Epithelial cell of prostate (primary cell): ENCODE measurements at regions not wholly inside any gene's neighbourhood (a gene's known extent, or its start where the extent isn't known, plus 50 kb on each side); places are given as distances from the start of the nearest gene placed in this dataset.
A peak's percentile ranks its signal among the peaks of the same experiment; 100 is the strongest.
"Not testable (repeated sequence)": the region's sequence is repeated elsewhere in the genome, so short reads cannot be mapped to it uniquely, and the experiment has no call there.

ENCODE experiments used
- DNase-seq: peaks from one replicate; pipeline ENCODE4 v3.0.0-alpha.2; 2011; ENCODE audit warnings: low read depth, low spot score
- H3K27ac ChIP-seq: fragments of 450-650 bp; 2 replicates; pipeline ENCODE4 v1.5.1; 2017; ENCODE audit warnings: mild to moderate bottlenecking

GRCh38 chr10:108362296-108362695 is 1197.8 kb upstream of the SORCS1 start:
- no peak for DNase-seq
- no peak overlapping the region for H3K27ac ChIP-seq

DNA sequence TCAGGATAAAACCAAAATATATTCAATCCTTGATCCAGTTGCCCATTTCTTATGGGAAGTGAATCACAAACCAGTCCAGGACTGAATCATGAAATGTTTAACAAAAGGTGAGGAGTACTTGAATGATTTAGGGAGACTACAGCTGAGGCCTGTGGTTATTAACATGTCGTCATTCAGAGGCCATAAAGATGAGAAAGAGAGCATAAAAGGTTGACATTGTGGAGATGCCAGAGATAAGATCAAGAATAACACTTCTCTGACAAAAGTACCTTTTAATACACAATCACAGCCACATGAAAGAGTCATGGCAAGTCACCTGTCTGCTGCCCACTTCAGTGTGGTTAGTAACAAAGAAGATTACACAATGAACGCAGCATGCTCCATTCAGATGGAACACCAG is 1195.7 kb upstream of the SORCS1 start:
- peak overlapping the region; percentile 81 for H3K27ac ChIP-seq
- peak; percentile 93 for DNase-seq

GRCh38 chr10:108358912-108359311 is 1194.4 kb upstream of the SORCS1 start:
- peak overlapping the region; percentile 81 for H3K27ac ChIP-seq
- peak; percentile 90 for DNase-seq

DNA sequence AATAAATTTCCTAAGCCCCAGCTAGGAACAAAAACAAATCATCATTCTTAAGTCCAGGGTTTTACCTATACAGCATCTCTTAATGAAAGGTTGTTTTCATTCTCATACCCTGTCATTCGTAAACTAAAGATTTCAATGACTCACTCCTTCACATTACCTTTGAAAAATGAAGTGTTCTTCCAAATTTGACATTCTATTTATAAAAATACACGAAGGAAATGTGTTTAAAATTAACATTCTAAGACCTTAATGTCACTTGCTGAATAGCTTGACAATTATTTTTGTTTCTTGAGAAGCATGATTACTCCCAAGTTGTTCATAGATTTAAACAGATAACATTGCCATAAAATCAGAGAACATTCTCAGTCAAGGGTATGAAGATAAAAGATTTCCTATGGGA is 1188.3 kb upstream of the SORCS1 start:
- no peak overlapping the region for H3K27ac ChIP-seq
- no peak for DNase-seq

GRCh38 chr10:108348215-108348614 is 1183.7 kb upstream of the SORCS1 start:
- H3K27ac ChIP-seq = no peak overlapping the region
- no peak for DNase-seq

DNA sequence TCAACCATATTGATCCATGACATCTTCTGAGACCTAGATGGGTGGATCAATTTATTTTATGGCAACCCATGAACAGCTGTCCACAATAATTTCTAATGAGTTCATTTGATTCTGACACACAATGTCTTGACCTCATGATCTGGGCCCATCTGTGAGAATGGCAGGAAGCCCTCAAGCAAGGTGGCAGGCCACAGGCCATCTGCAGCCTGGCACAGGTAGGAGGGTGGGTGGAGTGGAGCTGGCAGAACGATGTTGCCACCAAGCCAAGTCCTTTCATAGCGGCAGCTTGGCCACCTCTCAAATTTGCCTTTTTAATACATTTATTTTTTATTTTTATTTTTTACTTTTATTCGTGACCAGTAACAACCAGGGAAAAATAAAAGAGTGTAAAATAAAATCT is 1181.6 kb upstream of the SORCS1 start:
- DNase-seq = no peak
- H3K27ac ChIP-seq = no peak overlapping the region

- peak overlapping the region; percentile 18 for H3K27ac ChIP-seq
Measured at GRCh38 chr10:108338146-108338545, 1173.6 kb upstream of the SORCS1 start.

DNA sequence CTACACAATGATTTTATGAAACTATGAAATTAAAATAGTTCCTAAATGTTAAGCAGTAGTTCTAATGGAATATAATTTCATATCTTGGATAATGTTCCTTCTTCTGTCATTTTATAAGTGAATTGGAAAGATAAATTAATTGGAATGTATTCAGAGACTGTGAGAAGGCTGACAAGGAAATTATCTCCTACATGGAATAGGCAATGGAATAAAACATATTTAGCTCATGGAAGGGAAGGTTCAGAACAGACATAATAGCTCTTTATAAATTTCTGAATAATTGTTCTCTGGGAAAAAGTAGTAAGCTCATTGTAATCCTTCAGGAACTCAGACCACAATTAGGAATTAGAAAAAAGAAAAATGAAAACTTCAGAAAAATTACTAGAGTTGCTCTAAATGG is 1172.3 kb upstream of the SORCS1 start:
- no peak for DNase-seq
- no peak overlapping the region for H3K27ac ChIP-seq

More at GRCh38 chr10:108338146-108338545, 1173.6 kb upstream of the SORCS1 start:
- no peak for DNase-seq

GRCh38 chr10:108327706-108328105 is 1163.2 kb upstream of the SORCS1 start:
- DNase-seq = peak; percentile 34

DNA sequence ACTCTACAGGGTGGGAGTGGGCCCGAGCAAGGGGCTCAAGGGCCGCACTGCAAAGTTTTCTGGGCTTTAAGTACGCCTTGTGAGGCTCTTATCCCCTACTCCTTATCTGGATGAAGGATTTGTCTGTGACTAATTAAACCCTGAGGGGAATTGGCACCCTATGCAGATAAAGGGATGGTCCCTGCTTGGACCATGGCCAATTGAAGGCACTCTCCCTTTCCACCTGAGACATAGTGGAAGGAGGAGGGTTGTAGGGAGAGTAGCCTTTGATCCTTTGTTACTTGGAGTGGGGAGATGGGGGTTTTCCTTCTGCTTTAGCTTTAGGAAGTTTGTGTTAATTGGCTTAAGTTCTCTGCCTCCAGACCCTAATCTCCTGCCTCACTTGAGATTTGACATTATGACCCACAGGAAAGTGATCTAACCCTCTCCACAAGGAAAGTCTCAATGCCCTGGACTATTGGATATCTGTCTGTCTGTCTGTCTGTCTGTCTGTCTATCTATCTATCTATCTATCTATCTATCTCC is 1158.8 kb upstream of the SORCS1 start:
- H3K27ac ChIP-seq = no peak overlapping the region
- DNase-seq = no peak

More at GRCh38 chr10:108327706-108328105, 1163.2 kb upstream of the SORCS1 start:
- no peak overlapping the region for H3K27ac ChIP-seq

DNA sequence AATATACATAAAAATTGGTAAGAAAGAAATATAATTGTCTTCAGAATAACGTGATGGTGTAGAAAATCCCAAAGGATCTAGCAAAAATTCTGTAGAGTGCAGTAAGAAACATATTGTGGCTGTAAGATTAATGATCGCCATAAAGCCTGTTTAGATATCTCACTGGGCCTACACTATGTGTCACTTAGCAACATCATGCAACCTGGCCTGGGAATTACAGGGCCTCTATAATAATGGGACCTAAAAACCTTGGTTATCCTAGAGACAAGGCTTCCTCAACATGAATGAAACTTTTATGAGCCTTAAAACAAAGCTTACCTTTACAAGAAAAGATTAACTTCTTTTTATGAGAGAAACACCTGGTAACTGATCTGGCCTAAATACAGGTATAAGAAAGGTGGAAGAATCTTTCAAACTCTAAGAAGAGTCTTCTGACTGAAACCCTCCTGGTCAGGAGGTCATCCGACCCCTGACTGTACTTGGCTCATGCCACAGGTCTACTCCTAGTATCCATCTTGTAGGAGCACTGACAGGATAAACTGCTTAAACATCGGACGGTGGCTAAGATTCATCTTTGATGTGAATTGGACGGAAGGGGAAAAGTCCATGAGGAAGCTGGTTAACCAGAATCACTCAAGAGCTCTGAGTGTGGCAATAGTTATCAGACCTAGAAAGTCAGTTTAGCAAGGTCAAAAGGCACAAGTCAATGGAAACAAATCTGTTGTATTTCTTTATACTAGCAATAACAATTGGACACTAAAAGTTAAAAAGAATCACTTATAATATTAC is 1155.1 kb upstream of the SORCS1 start:
- no peak for DNase-seq
- no peak overlapping the region for H3K27ac ChIP-seq

GRCh38 chr10:108315636-108316035 is 1151.1 kb upstream of the SORCS1 start:
- DNase-seq, H3K27ac ChIP-seq: not testable (repeated sequence)

GRCh38 chr10:108307925-108308312 is 1143.4 kb upstream of the SORCS1 start:
- H3K27ac ChIP-seq = no peak overlapping the region
- no peak for DNase-seq

- H3K27ac ChIP-seq = no peak overlapping the region
- DNase-seq = no peak
Measured at GRCh38 chr10:108307250-108307924, 1142.9 kb upstream of the SORCS1 start.

DNA sequence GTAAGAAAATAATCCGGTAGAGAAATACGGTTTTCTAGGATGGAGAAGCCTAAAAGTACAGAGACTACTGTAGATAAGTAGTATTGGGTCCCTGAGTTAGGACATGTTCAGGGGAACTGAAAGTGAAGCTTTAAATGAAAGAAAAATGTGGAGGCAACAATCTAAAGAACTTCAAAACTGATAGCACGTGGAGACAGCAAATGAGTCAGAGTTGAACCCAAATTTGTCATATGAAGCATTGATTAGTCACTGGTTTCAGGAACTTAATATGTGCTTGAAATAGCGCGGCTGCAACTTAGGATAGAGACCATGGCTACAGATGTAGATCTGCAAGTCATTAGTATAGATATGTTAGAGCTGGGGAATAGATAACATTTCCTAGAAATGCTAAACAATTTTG is 1138.6 kb upstream of the SORCS1 start:
- no peak overlapping the region for H3K27ac ChIP-seq
- DNase-seq = no peak

DNA sequence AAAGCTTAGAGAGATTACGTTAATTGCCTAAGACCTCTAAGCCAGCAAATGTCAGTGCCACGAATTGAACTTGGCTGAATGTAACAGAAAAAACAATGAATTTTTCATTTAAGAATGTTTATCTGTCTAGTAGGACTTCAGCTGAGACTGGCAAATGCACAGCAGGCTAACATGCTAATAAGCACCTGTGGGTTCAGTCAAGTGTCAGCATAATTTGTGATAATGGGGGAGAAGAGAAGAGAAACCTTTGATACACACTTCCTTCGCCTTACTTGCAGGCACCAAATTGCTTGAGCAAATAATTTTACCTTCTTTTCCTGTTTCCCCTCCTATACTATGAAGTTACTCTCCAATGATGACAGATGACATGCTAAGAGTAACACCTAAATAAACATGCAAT is 1136.5 kb upstream of the SORCS1 start:
- no peak for DNase-seq
- H3K27ac ChIP-seq = no peak overlapping the region

DNA sequence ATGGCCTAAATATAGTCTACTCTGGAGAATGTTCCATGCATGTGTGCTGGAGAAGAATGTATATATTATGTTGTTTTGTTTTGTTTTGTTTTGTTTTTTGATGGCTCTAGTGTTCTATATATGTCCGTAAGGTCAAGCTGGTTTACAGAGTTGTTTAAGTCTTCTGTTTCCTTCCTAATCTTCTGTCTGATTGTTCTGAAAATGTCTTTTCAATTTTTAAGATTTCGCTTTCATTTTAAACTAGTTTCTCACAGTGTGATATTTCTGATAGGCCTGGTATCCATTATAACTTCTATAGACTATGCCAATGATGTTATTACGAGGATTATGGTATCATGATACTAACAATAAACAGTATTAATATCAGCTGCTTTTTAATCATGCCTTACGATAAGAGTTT is 1126.3 kb upstream of the SORCS1 start:
- no peak for DNase-seq
- no peak overlapping the region for H3K27ac ChIP-seq

DNA sequence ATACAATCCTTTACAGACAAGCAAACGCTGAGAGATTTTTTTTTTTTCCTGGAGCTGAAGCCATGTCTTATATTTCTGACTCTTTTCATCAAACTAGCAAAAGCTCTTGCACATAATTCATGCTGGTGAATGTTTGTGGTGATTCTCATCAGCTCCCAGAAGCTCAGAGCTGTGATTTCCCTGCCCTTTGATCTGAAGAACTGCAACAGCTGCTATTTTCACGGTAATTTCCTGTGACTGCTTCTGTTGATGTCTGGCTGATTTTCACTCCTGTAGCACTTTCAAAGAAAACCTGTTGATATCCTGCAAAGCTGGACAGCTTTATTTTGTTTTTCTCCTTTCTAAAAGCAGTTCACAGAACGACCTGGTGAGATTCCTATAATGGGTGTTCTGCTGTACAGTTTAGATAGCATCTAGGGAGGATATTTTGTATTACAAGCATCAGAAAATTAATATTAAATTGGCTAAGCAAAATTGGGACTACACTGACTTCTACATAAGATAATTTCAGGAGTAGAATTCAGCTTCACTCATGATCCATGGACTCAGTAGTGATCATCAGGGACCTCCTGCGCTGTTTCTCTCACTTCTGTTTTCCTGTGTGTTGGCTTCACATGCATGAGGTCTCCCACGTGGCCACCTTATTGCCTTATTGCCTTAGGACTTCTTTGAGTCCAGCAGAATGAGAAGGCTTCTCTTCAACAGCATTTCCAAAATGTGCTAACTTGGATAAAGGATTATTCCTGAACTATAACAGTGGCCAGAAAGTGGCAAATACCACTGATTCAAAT is 1111.6 kb upstream of the SORCS1 start:
- H3K27ac ChIP-seq = no peak overlapping the region
- DNase-seq = no peak

GRCh38 chr10:108260383-108260906 is 1095.9 kb upstream of the SORCS1 start:
- DNase-seq = no peak
- no peak overlapping the region for H3K27ac ChIP-seq

DNA sequence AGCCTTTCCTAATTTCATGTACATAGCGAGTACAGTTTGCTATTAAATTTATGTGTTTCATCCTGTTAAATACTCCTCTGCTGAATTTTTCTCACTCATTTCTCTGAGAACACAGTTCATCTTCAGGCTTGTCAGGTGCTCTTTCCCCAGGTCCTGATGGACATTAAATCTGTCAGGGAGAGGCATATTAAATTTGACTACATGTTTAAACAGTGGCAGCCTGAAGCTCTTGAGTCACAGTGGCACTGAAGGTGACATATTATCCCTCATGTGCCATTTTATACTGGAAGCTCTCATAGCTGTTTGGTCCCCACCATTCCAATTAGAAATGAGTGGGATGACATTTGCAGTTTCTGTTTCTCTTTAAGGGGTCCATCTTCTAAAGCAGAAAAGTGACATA is 1089.6 kb upstream of the SORCS1 start:
- DNase-seq = no peak
- H3K27ac ChIP-seq = no peak overlapping the region
